ENCODE measurements at regions not wholly inside any gene's neighbourhood (a gene's known extent, or its start where the extent isn't known, plus 50 kb on each side); places are given as distances from the start of the nearest gene placed in this dataset.
"Not testable (repeated sequence)": the region's sequence is repeated elsewhere in the genome, so short reads cannot be mapped to it uniquely, and the experiment has no call there.

- DNase-seq = no peak
These were observed 83.2 kb upstream of the TNRC6B start for GRCh38 chr22:40094485-40094884.

GRCh38 chr22:40099887-40100286 is 77.8 kb upstream of the TNRC6B start:
- not testable (repeated sequence) for DNase-seq

- DNase-seq = no peak
These were observed 72.0 kb upstream of the TNRC6B start for GRCh38 chr22:40105755-40106154.

GRCh38 chr22:40107244-40107643 is 70.5 kb upstream of the TNRC6B start:
- DNase-seq = no peak

- peak; percentile 42 to 46 for DNase-seq
These were observed 69.8 kb upstream of the TNRC6B start for GRCh38 chr22:40107851-40108378.

- DNase-seq = no peak
These were observed 69.3 kb upstream of the TNRC6B start for GRCh38 chr22:40108396-40108795.

GRCh38 chr22:40108926-40109325 is 68.8 kb upstream of the TNRC6B start:
- not testable (repeated sequence) for DNase-seq

- no peak for DNase-seq
These were observed 66.3 kb upstream of the TNRC6B start for GRCh38 chr22:40111451-40111850.

GRCh38 chr22:40112595-40112994 is 65.1 kb upstream of the TNRC6B start:
- no peak for DNase-seq

- DNase-seq = no peak
These were observed 64.0 kb upstream of the TNRC6B start for GRCh38 chr22:40113696-40114095.

GRCh38 chr22:40114411-40114810 is 63.3 kb upstream of the TNRC6B start:
- DNase-seq = no peak

GRCh38 chr22:40116496-40117200 is 61.1 kb upstream of the TNRC6B start:
- DNase-seq = peak in 1 of 2 experiments; percentile 32

GRCh38 chr22:40118979-40119378 is 58.7 kb upstream of the TNRC6B start:
- DNase-seq = no peak

GRCh38 chr22:40120848-40121247 is 56.9 kb upstream of the TNRC6B start:
- no peak for DNase-seq

GRCh38 chr22:40121461-40121860 is 56.3 kb upstream of the TNRC6B start:
- no peak for DNase-seq

- DNase-seq = no peak
These were observed 54.9 kb upstream of the TNRC6B start for GRCh38 chr22:40122792-40123191.

GRCh38 chr22:40123387-40123786 is 54.3 kb upstream of the TNRC6B start:
- no peak for DNase-seq
